ENCODE measurements at regions not wholly inside any gene's neighbourhood (a gene's known extent, or its start where the extent isn't known, plus 50 kb on each side); places are given as distances from the start of the nearest gene placed in this dataset.
"Not testable (repeated sequence)": the region's sequence is repeated elsewhere in the genome, so short reads cannot be mapped to it uniquely, and the experiment has no call there.

DNA sequence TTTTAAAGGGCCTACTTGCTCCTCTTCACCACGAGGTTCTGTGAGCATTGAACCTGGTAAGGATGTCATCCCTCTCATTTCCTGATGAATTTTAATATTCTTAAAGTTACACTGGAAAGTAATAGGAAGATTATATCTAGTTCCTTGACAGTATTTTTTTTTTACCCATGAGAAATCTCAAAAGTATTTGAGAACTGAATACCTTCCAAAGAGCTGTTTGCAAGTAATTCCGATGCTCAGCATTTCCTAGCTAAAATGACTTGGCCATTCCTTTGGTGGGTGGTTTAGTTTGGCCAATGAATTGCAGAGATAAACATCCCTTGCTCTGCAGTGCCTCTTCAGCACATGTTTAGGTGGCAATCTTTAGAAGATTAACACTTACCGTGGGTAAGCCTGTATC lies 110.2 kb upstream of the WDR1 start:
- DNase-seq (ENCODE audit: low read depth) = no peak
- no peak overlapping the region for H3K4me3 ChIP-seq (ENCODE audit: low read length)
- TF ChIP-seq CTCF (conservative IDR thresholded peaks at IDR 0.05; ENCODE audit: low read depth, low read length) = no peak

- no peak overlapping the region for H3K4me3 ChIP-seq (ENCODE audit: low read length)
- no peak for DNase-seq (ENCODE audit: low read depth)
- no peak for TF ChIP-seq CTCF (conservative IDR thresholded peaks at IDR 0.05; ENCODE audit: low read depth, low read length)
These were observed 108.5 kb upstream of the WDR1 start for GRCh38 chr4:10225096-10225495.

DNA sequence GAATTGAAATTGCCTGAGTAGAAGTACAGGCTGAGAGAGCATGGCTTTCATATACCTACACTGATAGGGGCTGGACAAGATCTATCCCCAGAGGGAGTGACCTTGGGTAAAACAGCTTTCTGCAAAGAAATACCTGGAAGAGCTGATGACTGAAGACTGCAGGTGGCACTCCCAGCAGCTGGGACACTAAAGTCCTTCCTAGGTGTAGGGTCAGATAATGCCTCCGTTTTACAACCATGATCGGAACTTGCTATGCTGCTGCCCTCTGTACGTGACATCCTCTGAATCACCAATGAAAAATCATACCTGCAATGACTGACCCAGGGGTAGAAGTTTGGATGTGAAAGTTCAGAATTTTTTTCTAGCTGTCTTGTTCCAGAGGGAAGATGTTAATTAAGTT lies 107.2 kb upstream of the WDR1 start:
- no peak for DNase-seq (ENCODE audit: low read depth)
- H3K4me3 ChIP-seq (ENCODE audit: low read length) = no peak overlapping the region
- no peak for TF ChIP-seq CTCF (conservative IDR thresholded peaks at IDR 0.05; ENCODE audit: low read depth, low read length)

DNA sequence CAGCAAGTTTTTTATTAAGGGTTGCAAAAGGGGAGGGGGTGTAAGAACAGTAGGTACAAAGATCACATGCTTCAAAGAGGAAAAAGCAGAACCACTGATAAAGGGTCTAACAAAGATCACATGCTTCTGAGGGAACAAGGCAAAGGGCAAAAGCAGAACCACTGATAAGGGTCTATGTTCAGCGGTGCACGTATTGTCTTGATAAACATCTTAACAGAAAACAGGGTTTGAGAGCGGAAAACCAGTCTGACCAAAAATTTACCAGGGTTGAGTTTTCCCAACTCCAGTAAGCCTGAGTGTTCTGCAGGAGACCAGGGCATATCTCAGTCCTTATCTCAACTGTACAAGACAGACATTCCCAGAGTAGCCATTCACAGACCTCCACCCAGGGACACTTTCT lies 96.9 kb upstream of the WDR1 start:
- not testable (repeated sequence) for DNase-seq (ENCODE audit: low read depth); H3K4me3 ChIP-seq (ENCODE audit: low read length)

GRCh38 chr4:10212901-10213300 lies 96.3 kb upstream of the WDR1 start:
- TF ChIP-seq CTCF (conservative IDR thresholded peaks at IDR 0.05; ENCODE audit: low read depth, low read length) = no peak
- DNase-seq (ENCODE audit: low read depth) = no peak
- no peak overlapping the region for H3K4me3 ChIP-seq (ENCODE audit: low read length)

DNA sequence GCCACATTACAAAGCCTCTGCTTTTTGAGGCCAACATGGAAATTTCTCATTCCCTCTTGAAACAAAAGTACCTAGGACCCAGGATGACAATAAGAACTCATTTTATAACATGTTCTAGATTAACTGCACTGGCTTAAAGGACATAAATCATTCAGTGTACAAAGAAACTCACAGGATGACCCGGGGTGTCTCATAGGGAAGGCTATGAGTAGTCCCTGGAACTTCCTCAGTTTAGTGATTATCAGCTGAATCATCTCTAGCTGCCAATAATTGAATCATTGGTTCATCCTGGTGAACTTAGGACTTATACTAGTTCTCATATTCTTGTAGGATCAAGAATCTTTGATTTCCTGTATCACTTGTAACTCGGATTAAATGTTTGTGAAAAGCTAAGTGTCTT lies 95.8 kb upstream of the WDR1 start:
- H3K4me3 ChIP-seq (ENCODE audit: low read length) = no peak overlapping the region
- DNase-seq (ENCODE audit: low read depth) = no peak

DNA sequence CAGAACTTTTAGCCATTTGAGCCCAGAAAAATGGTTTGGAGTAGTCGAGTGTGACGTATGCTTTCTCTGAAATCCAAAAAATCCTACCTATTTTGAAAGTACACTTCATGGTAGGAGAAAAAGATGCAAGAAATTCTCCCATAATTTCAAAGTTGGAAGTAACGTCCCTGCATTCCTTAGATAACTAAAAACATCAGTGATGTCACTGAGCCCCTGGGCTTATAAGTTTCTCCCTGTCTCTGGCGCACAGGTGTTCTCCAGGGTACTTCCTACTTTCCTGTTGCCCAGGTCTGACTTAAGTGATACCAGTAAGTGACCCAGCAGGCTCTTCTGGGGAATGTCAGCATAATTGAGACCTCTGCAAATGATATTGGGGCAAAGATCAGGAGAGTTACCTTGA lies 90.5 kb upstream of the WDR1 start:
- no peak for DNase-seq (ENCODE audit: low read depth)
- H3K4me3 ChIP-seq (ENCODE audit: low read length) = no peak overlapping the region

More for the DNA sequence above, 95.8 kb upstream of the WDR1 start:
- TF ChIP-seq CTCF (conservative IDR thresholded peaks at IDR 0.05; ENCODE audit: low read depth, low read length) = no peak

More for the DNA sequence above, 90.5 kb upstream of the WDR1 start:
- no peak for TF ChIP-seq CTCF (conservative IDR thresholded peaks at IDR 0.05; ENCODE audit: low read depth, low read length)
